DND-41 (cell line): ENCODE measurements at regions not wholly inside any gene's neighbourhood (a gene's known extent, or its start where the extent isn't known, plus 50 kb on each side); places are given as distances from the start of the nearest gene placed in this dataset.

ENCODE experiments used
- ATAC-seq: fragments of 200-7000 bp; cut with Tn5 transposase; 3 replicates; pipeline ENCODE4 v1.9.1; 2021; ENCODE audit warnings: low read depth; ENCODE audit not compliant: insufficient read depth
- DNase-seq: peaks from one replicate; pipeline ENCODE4 v3.0.0-alpha.2; 2020
- H2AFZ ChIP-seq: 2 replicates; pipeline ENCODE4 v1.6.0; 2012; ENCODE audit warnings: low read depth, low read length
- H3K27ac ChIP-seq: 2 replicates; pipeline ENCODE4 v1.5.1; 2012; ENCODE audit warnings: low read length, inconsistent platforms
- H3K27me3 ChIP-seq: fragments of 200-600 bp; sonication (generic); 2 replicates; pipeline ENCODE4 v1.6.0; 2012; ENCODE audit warnings: low read length, mild to moderate bottlenecking, inconsistent platforms; ENCODE audit not compliant: insufficient read depth, poor library complexity
- H3K36me3 ChIP-seq: 2 replicates; pipeline ENCODE4 v1.5.1; 2012; ENCODE audit warnings: low read length, inconsistent platforms; ENCODE audit not compliant: insufficient read depth
- H3K4me1 ChIP-seq: 2 replicates; pipeline ENCODE4 v1.5.1; 2012; ENCODE audit warnings: mild to moderate bottlenecking, low read length; ENCODE audit not compliant: insufficient read depth
- H3K4me2 ChIP-seq: 2 replicates; pipeline ENCODE4 v1.6.0; 2012; ENCODE audit warnings: mild to moderate bottlenecking, moderate library complexity, low read length, inconsistent platforms; ENCODE audit not compliant: insufficient read depth
- H3K4me3 ChIP-seq, 2 experiments: fragments of 200-600 bp in 1 of 2; shearing (Covaris generic) in 1 of 2; 2 replicates each; pipeline ENCODE4 v1.5.1; 2012 to 2016; ENCODE audit warnings: inconsistent platforms in 2 of 2, low read length in 2 of 2, mild to moderate bottlenecking in 2 of 2, low read depth in 1 of 2, moderate library complexity in 1 of 2
- H3K79me2 ChIP-seq: 2 replicates; pipeline ENCODE4 v1.6.0; 2012; ENCODE audit warnings: low read length, inconsistent platforms; ENCODE audit not compliant: insufficient read depth
- H3K9ac ChIP-seq: 2 replicates; pipeline ENCODE4 v1.6.0; 2012; ENCODE audit warnings: low read depth, mild to moderate bottlenecking, inconsistent platforms, low read length, moderate library complexity
- H3K9me3 ChIP-seq: 2 replicates; pipeline ENCODE4 v1.5.1; 2012; ENCODE audit warnings: low read length, moderate library complexity, mild to moderate bottlenecking, inconsistent platforms; ENCODE audit not compliant: insufficient read depth, severe bottlenecking
- H4K20me1 ChIP-seq: 2 replicates; pipeline ENCODE4 v1.6.0; 2012; ENCODE audit warnings: low read length; ENCODE audit not compliant: insufficient read depth
- EZH2 ChIP-seq: IDR thresholded peaks from 3 replicates; pipeline ENCODE4 v1.6.1; 2012; ENCODE audit warnings: borderline replicate concordance, low read depth, mild to moderate bottlenecking, moderate library complexity, low read length, inconsistent platforms; ENCODE audit not compliant: severe bottlenecking
- TF ChIP-seq, protein P1 (sequence below): IDR thresholded peaks from 2 replicates; pipeline ENCODE4 v1.5.1; 2012; ENCODE audit warnings: borderline replicate concordance, low read length, moderate library complexity, mild to moderate bottlenecking; ENCODE audit not compliant: poor library complexity, severe bottlenecking; ENCODE audit errors: extremely low read depth

GRCh38 chr4:24103434-24104157 is 213.7 kb upstream of the PPARGC1A start:
- Histone ChIP-seq H3K36me3 (no peaks in the 10 kb centered on the region), H3K9ac (no peak overlapping the region), H2AFZ (no peak overlapping the region), H3K4me2 (no peak overlapping the region), H3K9me3 (peaks cover 3% of the 10 kb centered on the region), H3K79me2 (no peaks in the 10 kb centered on the region), H3K27me3 (no peaks in the 10 kb centered on the region), H4K20me1 (no peaks in the 10 kb centered on the region), H3K4me3 (no peak overlapping the region), H3K27ac (no peak overlapping the region), H3K4me1 (no peaks in the 10 kb centered on the region)
- TF ChIP-seq EZH2, result no peak
- ATAC-seq (no peak), DNase-seq (no peak)

GRCh38 chr4:24102621-24103020 is 212.8 kb upstream of the PPARGC1A start:
- Histone ChIP-seq H3K79me2 (no peaks in the 10 kb centered on the region), H4K20me1 (no peaks in the 10 kb centered on the region), H2AFZ (no peak overlapping the region), H3K27me3 (no peaks in the 10 kb centered on the region), H3K4me2 (no peak overlapping the region), H3K36me3 (no peaks in the 10 kb centered on the region), H3K27ac (no peak overlapping the region), H3K9ac (no peak overlapping the region), H3K4me1 (no peaks in the 10 kb centered on the region), H3K4me3 (no peak overlapping the region), H3K9me3 (peaks cover 3% of the 10 kb centered on the region)
- DNase-seq, result no peak
- TF ChIP-seq EZH2, result no peak
- TF ChIP-seq, protein P1, sequence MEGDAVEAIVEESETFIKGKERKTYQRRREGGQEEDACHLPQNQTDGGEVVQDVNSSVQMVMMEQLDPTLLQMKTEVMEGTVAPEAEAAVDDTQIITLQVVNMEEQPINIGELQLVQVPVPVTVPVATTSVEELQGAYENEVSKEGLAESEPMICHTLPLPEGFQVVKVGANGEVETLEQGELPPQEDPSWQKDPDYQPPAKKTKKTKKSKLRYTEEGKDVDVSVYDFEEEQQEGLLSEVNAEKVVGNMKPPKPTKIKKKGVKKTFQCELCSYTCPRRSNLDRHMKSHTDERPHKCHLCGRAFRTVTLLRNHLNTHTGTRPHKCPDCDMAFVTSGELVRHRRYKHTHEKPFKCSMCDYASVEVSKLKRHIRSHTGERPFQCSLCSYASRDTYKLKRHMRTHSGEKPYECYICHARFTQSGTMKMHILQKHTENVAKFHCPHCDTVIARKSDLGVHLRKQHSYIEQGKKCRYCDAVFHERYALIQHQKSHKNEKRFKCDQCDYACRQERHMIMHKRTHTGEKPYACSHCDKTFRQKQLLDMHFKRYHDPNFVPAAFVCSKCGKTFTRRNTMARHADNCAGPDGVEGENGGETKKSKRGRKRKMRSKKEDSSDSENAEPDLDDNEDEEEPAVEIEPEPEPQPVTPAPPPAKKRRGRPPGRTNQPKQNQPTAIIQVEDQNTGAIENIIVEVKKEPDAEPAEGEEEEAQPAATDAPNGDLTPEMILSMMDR, result no peak
- no peak for ATAC-seq

GRCh38 chr4:24096603-24097002 is 206.8 kb upstream of the PPARGC1A start:
- ATAC-seq, result no peak
- no peaks in the 10 kb centered on the region for H4K20me1 ChIP-seq

GRCh38 chr4:24094726-24095125 is 204.9 kb upstream of the PPARGC1A start:
- Histone ChIP-seq H3K36me3 (no peaks in the 10 kb centered on the region), H3K4me1 (no peaks in the 10 kb centered on the region), H3K4me2 (no peak overlapping the region), H3K9me3 (no peaks in the 10 kb centered on the region), H3K27ac (no peak overlapping the region), H3K4me3 (no peak overlapping the region), H3K27me3 (no peaks in the 10 kb centered on the region), H4K20me1 (no peaks in the 10 kb centered on the region), H3K79me2 (no peaks in the 10 kb centered on the region), H2AFZ (no peak overlapping the region), H3K9ac (no peak overlapping the region)
- DNase-seq (no peak), ATAC-seq (no peak)
- TF ChIP-seq EZH2, result no peak
- TF ChIP-seq, protein P1, result no peak

More at GRCh38 chr4:24096603-24097002, 206.8 kb upstream of the PPARGC1A start:
- no peak overlapping the region for H3K4me2 ChIP-seq
- H3K27me3 ChIP-seq, result no peaks in the 10 kb centered on the region
- no peak for TF ChIP-seq EZH2
- TF ChIP-seq, protein P1, result no peak
- H3K9me3 ChIP-seq, result no peaks in the 10 kb centered on the region
- H3K27ac ChIP-seq, result no peak overlapping the region
- H3K79me2 ChIP-seq, result no peaks in the 10 kb centered on the region
- no peaks in the 10 kb centered on the region for H3K4me1 ChIP-seq
- DNase-seq, result no peak
- no peak overlapping the region for H3K9ac ChIP-seq
- H2AFZ ChIP-seq, result no peak overlapping the region
- no peaks in the 10 kb centered on the region for H3K36me3 ChIP-seq
- no peak overlapping the region for H3K4me3 ChIP-seq
